RWPE1 (cell line): ENCODE measurements at regions not wholly inside any gene's neighbourhood (a gene's known extent, or its start where the extent isn't known, plus 50 kb on each side); places are given as distances from the start of the nearest gene placed in this dataset.
"Not testable (repeated sequence)": the region's sequence is repeated elsewhere in the genome, so short reads cannot be mapped to it uniquely, and the experiment has no call there.

Experiments used
- CTCF ChIA-PET: fragments of 350-600 bp; sonication (Branson Sonifier 250); formaldehyde crosslinking; extraction: SDS; loops from one replicate; lab custom pipeline; 2021; lab: Yijun Ruan, JAX
- POLR2A ChIA-PET: fragments of 400-600 bp; formaldehyde crosslinking; extraction: SDS; loops from one replicate; lab custom pipeline; 2020; ENCODE audit warnings: antibody characterized with exemption; ENCODE audit not compliant: low non-redundant PET; lab: Yijun Ruan, JAX
- DNase-seq: peaks from one replicate; pipeline ENCODE4 v3.0.0; 2012; ENCODE audit warnings: low spot score
- H3K27ac ChIP-seq: fragments of 450-650 bp; 2 replicates; pipeline ENCODE4 v1.5.1; 2017
- CTCF ChIP-seq: fragments of 450-650 bp; conservative IDR thresholded peaks from 2 replicates; pipeline ENCODE4 v1.5.1; 2017; ENCODE audit warnings: low read depth, mild to moderate bottlenecking

DNA sequence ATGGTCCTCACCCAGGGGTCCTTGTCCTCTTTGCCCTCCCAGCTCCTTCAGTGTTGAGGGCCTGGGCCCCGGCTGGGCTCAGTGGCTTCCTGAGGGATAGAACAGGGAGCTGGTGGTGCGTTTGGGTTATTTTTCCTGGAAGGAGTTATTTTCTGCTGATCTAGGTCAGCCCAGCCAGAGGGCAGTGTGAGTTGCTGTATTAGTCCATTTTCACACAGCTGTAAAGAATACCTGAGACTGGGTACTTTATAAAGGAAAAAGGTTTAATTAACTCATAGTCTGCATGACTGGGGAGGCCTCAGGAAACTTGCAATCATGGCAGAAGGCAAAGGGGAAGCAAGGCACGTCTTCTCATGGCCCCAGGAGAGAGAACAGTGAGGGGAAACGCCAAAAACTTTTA is 122.4 kb upstream of the PCBD1 start:
- no peak for DNase-seq
- CTCF ChIA-PET, result interaction anchor here (0.5 to 1.0 kb wide), 5 partner anchors 86 to 275 kb away, joined by 3 to 8 read pairs (median 3); no protein-coding TSS in a partner anchor

DNA sequence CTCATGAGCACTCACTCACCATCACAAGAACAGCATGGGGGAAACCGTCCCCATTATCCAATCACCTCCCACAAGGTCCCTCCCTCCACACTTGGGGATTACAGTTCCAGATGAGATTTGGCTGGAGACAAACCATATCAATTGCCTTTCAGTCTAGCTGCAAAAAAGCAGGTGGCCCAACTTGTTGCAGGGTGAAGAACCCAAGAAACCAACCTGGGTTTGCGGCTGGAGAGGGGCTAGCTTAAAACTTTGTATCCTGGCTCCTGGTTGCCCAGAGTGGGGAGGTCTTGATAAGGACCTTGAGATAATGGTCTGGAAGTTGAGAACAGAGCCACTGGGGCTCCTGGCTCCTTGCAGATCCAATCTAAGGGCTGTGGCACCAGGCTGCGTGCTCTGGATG is 122.8 kb upstream of the PCBD1 start:
- TF ChIP-seq CTCF, result no peak
- DNase-seq, result no peak
- ChIA-PET POLR2A (no interaction called here), CTCF (interaction anchor here (0.5 to 1.0 kb wide), 4 partner anchors 110 to 274 kb away, joined by 3 to 8 read pairs (median 3); no protein-coding TSS in a partner anchor)
- no peak overlapping the region for H3K27ac ChIP-seq

More for the DNA sequence above, 122.4 kb upstream of the PCBD1 start:
- H3K27ac ChIP-seq, result no peak overlapping the region
- POLR2A ChIA-PET, result no interaction called here
- no peak for TF ChIP-seq CTCF

DNA sequence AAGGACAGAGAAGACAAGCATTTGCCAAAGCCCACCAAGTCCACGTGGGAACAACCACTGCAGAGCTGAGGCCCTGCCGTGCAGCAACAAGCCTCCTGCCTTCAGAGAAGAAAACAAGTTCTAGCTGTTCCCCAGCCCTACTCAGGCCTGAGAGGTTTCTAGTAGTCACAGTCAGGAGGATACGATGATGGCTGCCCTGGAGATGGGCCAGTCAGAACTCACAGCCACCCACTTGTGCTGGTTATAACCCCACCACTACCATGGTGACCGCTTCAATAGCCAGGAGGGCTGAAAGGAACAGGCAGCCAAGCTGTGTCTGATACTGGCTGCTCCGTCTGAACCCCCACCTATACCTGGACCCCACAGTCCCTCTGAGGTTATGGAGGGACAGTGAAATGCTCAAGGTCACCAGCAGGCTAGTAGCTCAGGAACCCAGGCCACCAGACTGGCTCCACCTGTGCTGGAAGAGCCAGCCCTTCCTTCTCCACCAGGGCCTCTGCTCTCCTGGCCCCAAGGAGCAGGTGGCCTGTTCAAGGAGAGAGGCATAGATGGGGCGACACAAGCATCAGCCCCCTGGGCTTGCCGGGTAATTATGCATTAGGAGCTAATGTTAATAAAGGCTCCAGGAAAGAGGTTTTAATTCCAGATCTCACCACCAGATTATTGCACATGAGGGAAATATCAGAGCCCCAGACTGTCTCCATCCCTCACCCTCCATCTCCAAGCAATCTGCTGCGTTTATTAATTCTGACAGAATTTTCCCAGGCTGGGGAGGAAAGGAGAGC is 125.8 kb upstream of the PCBD1 start:
- ChIA-PET CTCF (interaction anchor here (0.6 kb wide), 2 partner anchors 26 to 529 kb away, joined by 3 to 4 read pairs; no protein-coding TSS in a partner anchor), POLR2A (no interaction called here)
- TF ChIP-seq CTCF, result no peak
- H3K27ac ChIP-seq, result no peak overlapping the region
- no peak for DNase-seq

DNA sequence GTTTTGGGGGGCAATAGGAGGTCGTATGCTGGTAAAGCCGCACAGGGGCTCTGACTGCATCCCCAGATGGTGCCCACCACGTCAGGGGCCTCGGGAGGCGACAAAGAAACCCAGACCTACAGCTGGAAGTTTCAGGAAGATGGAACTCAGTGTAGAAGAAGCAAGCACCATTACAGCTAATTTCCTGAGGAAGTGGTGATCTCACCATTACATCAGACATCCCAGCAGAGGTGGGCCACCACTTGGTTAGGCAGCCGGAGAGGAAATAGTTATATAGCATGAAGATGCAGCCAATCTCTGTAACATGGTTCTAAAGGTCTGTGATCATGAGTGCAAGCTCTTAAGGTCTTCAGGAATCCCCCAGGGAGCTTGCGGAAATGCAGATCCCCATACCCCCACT is 127.3 kb upstream of the PCBD1 start:
- ChIA-PET CTCF (interaction anchor here (0.5 to 1.0 kb wide), 2 partner anchors 90 to 253 kb away, joined by 3 read pairs; no protein-coding TSS in a partner anchor), POLR2A (interaction anchor here (0.7 kb wide), 1 partner anchor 15 kb away, joined by 7 read pairs; no protein-coding TSS in a partner anchor)
- TF ChIP-seq CTCF, result no peak
- DNase-seq, result no peak
- H3K27ac ChIP-seq, result no peak overlapping the region

DNA sequence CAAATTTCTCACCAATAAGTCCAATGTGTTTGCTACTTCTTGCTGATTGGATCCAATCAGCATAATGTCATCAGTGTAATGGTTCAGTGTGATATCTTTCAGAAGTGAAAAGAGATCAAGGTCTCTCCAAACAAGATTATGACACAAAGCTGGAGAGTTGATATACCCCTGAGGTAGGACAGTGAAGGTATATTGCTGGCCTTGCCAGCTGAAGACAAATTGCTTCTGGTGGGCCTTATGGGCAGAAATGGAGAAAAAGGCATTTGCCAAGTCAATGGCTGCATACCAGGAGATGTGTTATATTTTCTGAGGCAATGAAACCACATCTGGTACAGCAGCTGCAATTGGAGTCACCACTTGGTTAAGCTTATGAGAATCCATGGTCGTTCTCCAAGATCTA is 131.7 kb upstream of the PCBD1 start:
- H3K27ac ChIP-seq, CTCF ChIA-PET, POLR2A ChIA-PET, DNase-seq: not testable (repeated sequence)

GRCh38 chr10:71021402-71021801 is 133.0 kb upstream of the PCBD1 start:
- H3K27ac ChIP-seq, result no peak overlapping the region
- no peak for TF ChIP-seq CTCF
- ChIA-PET CTCF (interaction anchor here (0.6 kb wide), 1 partner anchor 24 kb away, joined by 3 read pairs; no protein-coding TSS in a partner anchor), POLR2A (no interaction called here)
- DNase-seq, result no peak

GRCh38 chr10:71023704-71024283 is 135.4 kb upstream of the PCBD1 start:
- no peak for TF ChIP-seq CTCF
- no peak for DNase-seq
- CTCF ChIA-PET, result no interaction called here
- no peak overlapping the region for H3K27ac ChIP-seq
- POLR2A ChIA-PET, result no interaction called here
